ENCODE measurements at regions not wholly inside any gene's neighbourhood (a gene's known extent, or its start where the extent isn't known, plus 50 kb on each side); places are given as distances from the start of the nearest gene placed in this dataset.

GRCh38 chr7:79547132-79547531 lies 93.7 kb upstream of the MAGI2 start:
- intact Hi-C loops (cut with DNase I; ENCODE audit: low total_unique reads), result no loop called here
- Histone ChIP-seq H3K9me3 (no peaks in the 10 kb centered on the region), H3K27me3 (no peaks in the 10 kb centered on the region), H3K27ac (no peak overlapping the region), H3K4me3 (no peak overlapping the region), H3K4me1 (no peaks in the 10 kb centered on the region), H3K36me3 (no peaks in the 10 kb centered on the region)
- no peak for DNase-seq
- 86 to 97% (median 88%) methylated on average over 2 of the region's 2 CpGs for WGBS, 5 donors
- TF ChIP-seq POLR2A (IDR thresholded peaks at IDR 0.05) (no peak), EP300 (IDR thresholded peaks at IDR 0.05) (no peak), CTCF (IDR thresholded peaks at IDR 0.05) (no peak), POLR2AphosphoS5 (IDR thresholded peaks at IDR 0.05) (no peak)

- Histone ChIP-seq H3K4me3 (no peak overlapping the region), H3K36me3 (no peaks in the 10 kb centered on the region), H3K27me3 (no peaks in the 10 kb centered on the region), H3K27ac (no peak overlapping the region), H3K9me3 (no peaks in the 10 kb centered on the region), H3K4me1 (no peaks in the 10 kb centered on the region)
- intact Hi-C loops (cut with DNase I; ENCODE audit: low total_unique reads), result no loop called here
- TF ChIP-seq POLR2A (IDR thresholded peaks at IDR 0.05) (no peak), CTCF (IDR thresholded peaks at IDR 0.05) (no peak), POLR2AphosphoS5 (IDR thresholded peaks at IDR 0.05) (no peak), EP300 (IDR thresholded peaks at IDR 0.05) (no peak)
- 70 to 89% (median 83%) methylated on average over 1 of the region's 1 CpG for WGBS, 5 donors
- DNase-seq, result no peak
These were observed 87.1 kb upstream of the MAGI2 start for GRCh38 chr7:79540592-79540991.

GRCh38 chr7:79534128-79534527 lies 80.7 kb upstream of the MAGI2 start:
- Histone ChIP-seq H3K4me1 (no peaks in the 10 kb centered on the region), H3K27me3 (no peaks in the 10 kb centered on the region), H3K9me3 (no peaks in the 10 kb centered on the region), H3K27ac (no peak overlapping the region), H3K4me3 (no peak overlapping the region), H3K36me3 (no peaks in the 10 kb centered on the region)
- intact Hi-C loops (cut with DNase I; ENCODE audit: low total_unique reads), result no loop called here
- no peak for TF ChIP-seq EP300 (IDR thresholded peaks at IDR 0.05)
- TF ChIP-seq POLR2A (IDR thresholded peaks at IDR 0.05), result no peak
- TF ChIP-seq CTCF (IDR thresholded peaks at IDR 0.05), result no peak
- TF ChIP-seq POLR2AphosphoS5 (IDR thresholded peaks at IDR 0.05), result no peak
- DNase-seq, result no peak
- 11 to 40% (median 18%) methylated on average over 1 of the region's 1 CpG for WGBS, 5 donors

GRCh38 chr7:79531905-79532664 lies 78.6 kb upstream of the MAGI2 start:
- 86 to 96% (median 90%) methylated on average over 4 of the region's 4 CpGs for WGBS, 5 donors
- no peak overlapping the region for H3K27ac ChIP-seq
- no peak for TF ChIP-seq POLR2AphosphoS5 (IDR thresholded peaks at IDR 0.05)
- H3K36me3 ChIP-seq, result no peaks in the 10 kb centered on the region
- no peaks in the 10 kb centered on the region for H3K9me3 ChIP-seq
- intact Hi-C loops (cut with DNase I; ENCODE audit: low total_unique reads), result no loop called here
- no peaks in the 10 kb centered on the region for H3K4me1 ChIP-seq
- no peaks in the 10 kb centered on the region for H3K27me3 ChIP-seq
- DNase-seq, result no peak
- no peak overlapping the region for H3K4me3 ChIP-seq

GRCh38 chr7:79531116-79531515 lies 77.6 kb upstream of the MAGI2 start:
- Histone ChIP-seq H3K36me3 (no peaks in the 10 kb centered on the region), H3K27me3 (no peaks in the 10 kb centered on the region), H3K4me1 (no peaks in the 10 kb centered on the region), H3K4me3 (no peak overlapping the region), H3K27ac (no peak overlapping the region), H3K9me3 (no peaks in the 10 kb centered on the region)
- WGBS, 5 donors, result 77 to 94% (median 93%) methylated on average over 3 of the region's 3 CpGs
- TF ChIP-seq POLR2A (IDR thresholded peaks at IDR 0.05), result no peak
- no peak for TF ChIP-seq CTCF (IDR thresholded peaks at IDR 0.05)
- no peak for TF ChIP-seq EP300 (IDR thresholded peaks at IDR 0.05)
- TF ChIP-seq POLR2AphosphoS5 (IDR thresholded peaks at IDR 0.05), result no peak
- DNase-seq, result no peak
- intact Hi-C loops (cut with DNase I; ENCODE audit: low total_unique reads), result no loop called here

Data from stomach (tissue), 8 donors.